B cell (primary cell): ENCODE measurements at regions not wholly inside any gene's neighbourhood (a gene's known extent, or its start where the extent isn't known, plus 50 kb on each side); places are given as distances from the start of the nearest gene placed in this dataset.

Experiments used
- ATAC-seq: fragments of 200-7000 bp; cut with Tn5 transposase; one replicate; pipeline ENCODE4 v1.10.0; 2021; ENCODE audit warnings: low read depth, mild to moderate bottlenecking, moderate number of reproducible peaks, moderate library complexity
- CTCF ChIA-PET: fragments of 350-600 bp; sonication (Branson Sonifier 250); formaldehyde crosslinking; loops from one replicate; lab custom pipeline; 2021; ENCODE audit warnings: antibody characterized with exemption, inconsistent platforms; lab: Charles Lee
- POLR2A ChIA-PET: fragments of 350-600 bp; sonication (Branson Sonifier 250); formaldehyde crosslinking; loops from one replicate; lab custom pipeline; 2021; ENCODE audit warnings: antibody characterized with exemption; lab: Charles Lee
- DNase-seq: peaks from one replicate; pipeline ENCODE4 v3.0.0; 2013
- H2AFZ ChIP-seq: 2 replicates; pipeline ENCODE4 v1.6.1; 2012; ENCODE audit warnings: mild to moderate bottlenecking, low read depth, low read length; ENCODE audit not compliant: insufficient read depth, poor library complexity, severe bottlenecking
- H3K27ac ChIP-seq, 2 donors: 1 replicate in 1 of 2; 2 replicates in 1 of 2; pipeline ENCODE4 v1.5.1; 2012 to 2013; ENCODE audit warnings: low read length in 2 of 2, mild to moderate bottlenecking in 2 of 2, moderate library complexity in 1 of 2
- H3K27me3 ChIP-seq, 4 experiments: fragments of 200-600 bp in 1 of 4; sonication (generic) in 1 of 4; replicated peaks in 1 of 4; 1 replicate in 2 of 4; 2 replicates in 2 of 4; pipeline versions ENCODE4 v1.6.1 to v1.7.0; 2013 to 2016; ENCODE audit warnings: low read length in 3 of 4, mild to moderate bottlenecking in 2 of 4, mixed read lengths in 1 of 4, moderate library complexity in 1 of 4; ENCODE audit not compliant: insufficient read depth in 4 of 4, control insufficient read depth in 3 of 4; ENCODE audit errors: control extremely low read depth in 1 of 4
- H3K36me3 ChIP-seq, 2 experiments: replicated peaks in 1 of 2; 1 replicate in 1 of 2; 2 replicates in 1 of 2; pipeline versions ENCODE4 v1.6.1 to v1.7.1; 2013; ENCODE audit warnings: low read length in 1 of 2; ENCODE audit not compliant: insufficient read depth in 2 of 2, control insufficient read depth in 1 of 2; ENCODE audit errors: control extremely low read depth in 1 of 2, extremely low read depth in 1 of 2
- H3K4me1 ChIP-seq, 2 donors: fragments of 200-600 bp in 1 of 2; sonication (generic) in 1 of 2; 1 replicate in 1 of 2; 2 replicates in 1 of 2; pipeline versions ENCODE4 v1.5.1 to v1.6.1; 2013 to 2017; ENCODE audit warnings: low read length in 2 of 2; ENCODE audit not compliant: control insufficient read depth in 2 of 2, insufficient read depth in 2 of 2
- H3K4me2 ChIP-seq: replicated peaks from 2 replicates; pipeline ENCODE3; 2012; ENCODE audit warnings: mild to moderate bottlenecking, low read depth, low read length; ENCODE audit not compliant: poor library complexity, severe bottlenecking
- H3K4me3 ChIP-seq, 5 experiments: fragments of 200-600 bp in 1 of 5; sonication (generic) in 1 of 5; 1 replicate in 3 of 5; 2 replicates in 2 of 5; pipeline versions ENCODE4 v1.5.1 to v1.7.0; 2011 to 2016; ENCODE audit warnings: low read length in 4 of 5, mild to moderate bottlenecking in 4 of 5, low read depth in 2 of 5, control low read depth in 1 of 5, moderate library complexity in 1 of 5; ENCODE audit not compliant: insufficient read depth in 1 of 5; ENCODE audit errors: control extremely low read depth in 1 of 5, extremely low read depth in 1 of 5
- H3K79me2 ChIP-seq: fragments of 200-600 bp; sonication (generic); one replicate; pipeline ENCODE4 v1.6.0; 2016; ENCODE audit warnings: low read length; ENCODE audit not compliant: control insufficient read depth, insufficient read depth
- H3K9ac ChIP-seq: fragments of 200-600 bp; sonication (generic); 2 replicates; pipeline ENCODE4 v1.6.1; 2017; ENCODE audit warnings: mild to moderate bottlenecking, low read length, moderate library complexity
- H3K9me3 ChIP-seq, 3 donors: one replicate each; pipeline versions ENCODE4 v1.6.1 to v1.7.1; 2013; ENCODE audit warnings: low read length in 2 of 3; ENCODE audit not compliant: control insufficient read depth in 2 of 3, insufficient read depth in 1 of 3; ENCODE audit errors: control extremely low read depth in 1 of 3
- H4K20me1 ChIP-seq: 2 replicates; pipeline ENCODE4 v1.6.0; 2012; ENCODE audit warnings: mild to moderate bottlenecking, low read length; ENCODE audit not compliant: insufficient read depth, control insufficient read depth, poor library complexity, severe bottlenecking
- H3K27ac Mint-ChIP-seq: one replicate; pipeline ENCODE4 v1.8.0; 2021; ENCODE audit warnings: mixed read lengths
- H3K27me3 Mint-ChIP-seq: one replicate; pipeline ENCODE4 v1.8.0; 2021; ENCODE audit warnings: mixed read lengths
- H3K4me1 Mint-ChIP-seq: one replicate; pipeline ENCODE4 v1.8.0; 2021; ENCODE audit warnings: mixed read lengths
- H3K4me3 Mint-ChIP-seq: one replicate; pipeline ENCODE4 v1.8.0; 2021; ENCODE audit warnings: mixed read lengths
- H3K9me3 Mint-ChIP-seq: one replicate; pipeline ENCODE4 v1.8.0; 2022; ENCODE audit warnings: mixed read lengths; ENCODE audit not compliant: insufficient read depth
- CTCF ChIP-seq: fragments of 200-600 bp; IDR thresholded peaks from one replicate; pipeline ENCODE4 v1.8.0; 2022; ENCODE audit warnings: antibody characterized with exemption, mild to moderate bottlenecking
- EZH2 ChIP-seq: IDR thresholded peaks from 2 replicates; pipeline ENCODE4 v1.6.1; 2012; ENCODE audit warnings: borderline replicate concordance, low read depth, mild to moderate bottlenecking, moderate library complexity, low read length; ENCODE audit not compliant: insufficient read depth, poor library complexity, severe bottlenecking
- WGBS: methylation state at CpG from one replicate; pipeline ENCODE4 v1.1.5; 2013; ENCODE audit warnings: missing lambda C conversion rate; ENCODE audit not compliant: insufficient coverage; 5-methylcytosine and 5-hydroxymethylcytosine counted together
- intact Hi-C: fragments of 100-400 bp; cut with micrococcal nuclease; formaldehyde crosslinking; loops from one replicate; pipeline ENCODE4 v1.10.0; 2022

DNA sequence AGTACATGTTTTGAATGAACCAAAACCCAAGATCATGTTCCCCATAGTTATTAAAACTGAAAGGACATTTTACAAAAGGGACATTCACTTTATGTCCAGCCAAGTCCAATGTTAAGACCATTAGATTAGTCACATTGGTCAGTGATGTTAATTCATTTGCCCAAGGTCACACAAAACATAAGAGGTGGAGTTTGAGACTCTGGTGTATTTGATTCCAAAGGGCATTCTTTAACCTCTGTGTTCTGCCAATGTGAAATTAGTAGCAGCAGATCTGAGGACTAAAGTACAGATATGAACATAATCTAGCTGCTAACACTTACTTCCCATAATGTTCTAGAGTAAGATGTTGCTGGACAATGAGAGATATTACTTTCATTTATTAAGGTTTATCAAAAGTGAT, 425.6 kb downstream of the TUSC7 start:
- Histone ChIP-seq H3K4me3 (no peak overlapping the region), H3K4me1 (no peaks in the 10 kb centered on the region), H3K79me2 (no peaks in the 10 kb centered on the region), H3K9ac (no peak overlapping the region), H3K27me3 (no peaks in the 10 kb centered on the region), H3K4me2 (no peak overlapping the region), H3K9me3 (no peaks in the 10 kb centered on the region), H4K20me1 (no peaks in the 10 kb centered on the region), H2AFZ (no peak overlapping the region), H3K36me3 (no peaks in the 10 kb centered on the region), H3K27ac (no peak overlapping the region)
- ATAC-seq = no peak
- Mint-ChIP-seq H3K9me3 (no peaks in the 10 kb centered on the region), H3K4me3 (no peak overlapping the region), H3K27me3 (no peaks in the 10 kb centered on the region), H3K4me1 (no peaks in the 10 kb centered on the region), H3K27ac (no peak overlapping the region)
- no peak for DNase-seq
- intact Hi-C loops = no loop called here
- no peak for TF ChIP-seq CTCF
- no peak for TF ChIP-seq EZH2
- CTCF ChIA-PET = no interaction called here
- POLR2A ChIA-PET = no interaction called here

GRCh38 chr3:117136003-117136402, 426.4 kb downstream of the TUSC7 start:
- intact Hi-C loops = no loop called here
- TF ChIP-seq EZH2 = no peak
- TF ChIP-seq CTCF = no peak
- no peaks in the 10 kb centered on the region for H3K9me3 ChIP-seq
- no peak for DNase-seq
- ATAC-seq = no peak
- Mint-ChIP-seq H3K27me3 (no peaks in the 10 kb centered on the region), H3K9me3 (no peaks in the 10 kb centered on the region), H3K27ac (no peak overlapping the region), H3K4me3 (no peak overlapping the region), H3K4me1 (no peaks in the 10 kb centered on the region)
- H3K4me1 ChIP-seq = no peaks in the 10 kb centered on the region
- no peaks in the 10 kb centered on the region for H3K27me3 ChIP-seq
- ChIA-PET POLR2A (no interaction called here), CTCF (interaction anchor here (1.2 kb wide), 1 partner anchor 17 kb away, joined by 3 read pairs; no protein-coding TSS in a partner anchor)
- no peaks in the 10 kb centered on the region for H4K20me1 ChIP-seq
- no CpG with 5 or more reads among the region's 1 CpG for WGBS
- H2AFZ ChIP-seq = no peak overlapping the region
- H3K27ac ChIP-seq = no peak overlapping the region
- H3K36me3 ChIP-seq = no peaks in the 10 kb centered on the region
- no peaks in the 10 kb centered on the region for H3K79me2 ChIP-seq
- H3K9ac ChIP-seq = no peak overlapping the region
- no peak overlapping the region for H3K4me2 ChIP-seq
- H3K4me3 ChIP-seq = no peak overlapping the region
